BE2C (cell line): ENCODE measurements at regions not wholly inside any gene's neighbourhood (a gene's known extent, or its start where the extent isn't known, plus 50 kb on each side); places are given as distances from the start of the nearest gene placed in this dataset.

Experiments used
- DNase-seq: peaks from one replicate; pipeline ENCODE4 v3.0.0-alpha.2; 2020
- H3K27me3 ChIP-seq: fragments of 250-450 bp; sonication (Bioruptor Pico); 2 replicates; pipeline ENCODE4 v1.5.1; 2020; ENCODE audit warnings: mild to moderate bottlenecking
- H3K36me3 ChIP-seq: fragments of 250-450 bp; sonication (Bioruptor Pico); 2 replicates; pipeline ENCODE4 v1.5.1; 2020; ENCODE audit warnings: mild to moderate bottlenecking
- H3K4me1 ChIP-seq: fragments of 250-450 bp; sonication (Bioruptor Pico); 2 replicates; pipeline ENCODE4 v1.5.1; 2020
- H3K4me3 ChIP-seq: 2 replicates; pipeline ENCODE4 v1.5.1; 2011; ENCODE audit warnings: low read depth, low read length
- H3K9me3 ChIP-seq: fragments of 250-450 bp; sonication (Bioruptor Pico); 2 replicates; pipeline ENCODE4 v1.5.1; 2020
- TF ChIP-seq, protein P1 (sequence below): IDR thresholded peaks from 2 replicates; pipeline ENCODE4 v1.5.1; 2012; ENCODE audit warnings: mild to moderate bottlenecking, low read depth, low read length

DNA sequence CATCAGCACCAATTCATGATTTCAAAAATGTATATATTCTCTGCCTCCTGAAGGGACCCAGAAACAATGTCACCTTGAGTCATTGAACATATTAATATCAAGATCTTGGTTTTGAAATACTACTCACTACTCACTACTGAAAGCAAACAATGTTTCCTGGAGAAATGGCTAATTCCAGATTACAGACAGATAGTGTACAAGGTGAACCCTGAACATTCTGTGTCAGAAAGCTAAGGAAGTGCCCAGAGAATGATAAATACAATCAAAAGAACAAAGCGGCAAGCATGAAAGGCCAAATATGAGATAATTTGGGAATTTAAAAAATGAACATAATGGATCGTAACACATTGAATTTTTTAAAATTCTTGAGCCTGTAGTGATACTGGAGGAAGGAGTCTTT, 101.5 kb upstream of the TENT5A start:
- DNase-seq = no peak
- H3K27me3 ChIP-seq = no peaks in the 10 kb centered on the region
- no peaks in the 10 kb centered on the region for H3K9me3 ChIP-seq
- no peak overlapping the region for H3K4me3 ChIP-seq
- no peaks in the 10 kb centered on the region for H3K4me1 ChIP-seq
- TF ChIP-seq, protein P1, sequence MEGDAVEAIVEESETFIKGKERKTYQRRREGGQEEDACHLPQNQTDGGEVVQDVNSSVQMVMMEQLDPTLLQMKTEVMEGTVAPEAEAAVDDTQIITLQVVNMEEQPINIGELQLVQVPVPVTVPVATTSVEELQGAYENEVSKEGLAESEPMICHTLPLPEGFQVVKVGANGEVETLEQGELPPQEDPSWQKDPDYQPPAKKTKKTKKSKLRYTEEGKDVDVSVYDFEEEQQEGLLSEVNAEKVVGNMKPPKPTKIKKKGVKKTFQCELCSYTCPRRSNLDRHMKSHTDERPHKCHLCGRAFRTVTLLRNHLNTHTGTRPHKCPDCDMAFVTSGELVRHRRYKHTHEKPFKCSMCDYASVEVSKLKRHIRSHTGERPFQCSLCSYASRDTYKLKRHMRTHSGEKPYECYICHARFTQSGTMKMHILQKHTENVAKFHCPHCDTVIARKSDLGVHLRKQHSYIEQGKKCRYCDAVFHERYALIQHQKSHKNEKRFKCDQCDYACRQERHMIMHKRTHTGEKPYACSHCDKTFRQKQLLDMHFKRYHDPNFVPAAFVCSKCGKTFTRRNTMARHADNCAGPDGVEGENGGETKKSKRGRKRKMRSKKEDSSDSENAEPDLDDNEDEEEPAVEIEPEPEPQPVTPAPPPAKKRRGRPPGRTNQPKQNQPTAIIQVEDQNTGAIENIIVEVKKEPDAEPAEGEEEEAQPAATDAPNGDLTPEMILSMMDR = no peak
- no peaks in the 10 kb centered on the region for H3K36me3 ChIP-seq

- Histone ChIP-seq H3K36me3 (no peaks in the 10 kb centered on the region), H3K4me1 (no peaks in the 10 kb centered on the region), H3K27me3 (no peaks in the 10 kb centered on the region), H3K9me3 (no peaks in the 10 kb centered on the region), H3K4me3 (no peak overlapping the region)
- no peak for DNase-seq
- TF ChIP-seq, protein P1 = no peak
Observed at GRCh38 chr6:81849248-81849647, 96.8 kb upstream of the TENT5A start.

DNA sequence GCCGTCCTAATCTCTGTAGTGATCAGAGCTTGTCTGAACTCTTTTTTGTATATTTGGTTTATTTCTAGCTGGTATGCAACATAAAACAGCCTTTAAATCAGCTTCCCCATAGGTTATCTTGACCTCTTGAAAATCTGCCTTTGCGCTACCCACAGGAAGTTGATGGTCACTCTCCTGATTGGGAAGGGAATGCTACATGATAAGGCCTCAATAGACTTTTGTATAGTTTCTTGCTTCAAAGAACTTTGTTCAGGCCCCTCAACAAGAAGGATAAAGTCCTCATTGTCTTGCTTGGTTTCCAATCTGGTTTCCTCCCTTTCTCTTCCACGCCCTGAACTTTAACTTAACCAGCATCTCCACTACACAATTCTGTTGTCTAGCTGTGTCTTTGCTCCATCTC, 95.4 kb upstream of the TENT5A start:
- Histone ChIP-seq H3K4me1 (no peaks in the 10 kb centered on the region), H3K9me3 (no peaks in the 10 kb centered on the region), H3K36me3 (no peaks in the 10 kb centered on the region), H3K27me3 (no peaks in the 10 kb centered on the region), H3K4me3 (no peak overlapping the region)
- TF ChIP-seq, protein P1 = no peak
- DNase-seq = no peak

GRCh38 chr6:81844686-81845085, 92.2 kb upstream of the TENT5A start:
- no peaks in the 10 kb centered on the region for H3K4me1 ChIP-seq
- no peak for DNase-seq
- H3K36me3 ChIP-seq = no peaks in the 10 kb centered on the region
- no peaks in the 10 kb centered on the region for H3K9me3 ChIP-seq
- no peaks in the 10 kb centered on the region for H3K27me3 ChIP-seq
- TF ChIP-seq, protein P1 = no peak
- H3K4me3 ChIP-seq = no peak overlapping the region

GRCh38 chr6:81843302-81843701, 90.8 kb upstream of the TENT5A start:
- TF ChIP-seq, protein P1 = no peak
- H3K9me3 ChIP-seq = no peaks in the 10 kb centered on the region
- no peaks in the 10 kb centered on the region for H3K27me3 ChIP-seq
- H3K4me3 ChIP-seq = no peak overlapping the region
- peaks cover 2% of the 10 kb centered on the region; the same call in 1 of the 2 replicates for H3K4me1 ChIP-seq
- no peaks in the 10 kb centered on the region for H3K36me3 ChIP-seq
- no peak for DNase-seq

DNA sequence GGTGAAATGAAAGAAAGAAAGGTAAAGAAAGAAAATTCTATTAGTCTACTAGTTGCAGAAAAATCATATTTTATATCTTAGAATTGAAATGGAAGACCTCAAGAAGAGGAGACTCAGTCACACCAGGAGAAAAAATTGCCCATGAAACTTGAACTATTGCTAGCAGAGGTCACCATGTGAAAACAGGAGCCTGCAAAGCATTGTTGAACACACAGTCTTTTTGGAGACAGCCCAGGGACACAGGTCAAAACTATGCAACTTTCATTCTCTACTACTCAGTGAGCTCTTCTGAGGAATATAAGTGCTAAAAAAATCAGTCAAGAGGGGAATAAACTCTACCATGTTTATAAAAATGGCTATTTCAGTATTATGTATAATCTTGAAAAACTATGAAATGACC, 89.8 kb upstream of the TENT5A start:
- DNase-seq = no peak
- H3K36me3 ChIP-seq = no peaks in the 10 kb centered on the region
- no peak overlapping the region for H3K4me3 ChIP-seq
- TF ChIP-seq, protein P1 = no peak
- peaks cover 3% of the 10 kb centered on the region; the same call in 1 of the 2 replicates for H3K4me1 ChIP-seq
- H3K9me3 ChIP-seq = no peaks in the 10 kb centered on the region
- no peaks in the 10 kb centered on the region for H3K27me3 ChIP-seq
